GM21390 (cell line): ENCODE measurements at regions not wholly inside any gene's neighbourhood (a gene's known extent, or its start where the extent isn't known, plus 50 kb on each side); places are given as distances from the start of the nearest gene placed in this dataset.
"Not testable (repeated sequence)": the region's sequence is repeated elsewhere in the genome, so short reads cannot be mapped to it uniquely, and the experiment has no call there.

Source experiments
- ATAC-seq: cut with Tn5 transposase; IDR thresholded peaks from one replicate; pipeline ENCODE4 v1.9.1; 2021; ENCODE audit not compliant: unreplicated experiment

DNA sequence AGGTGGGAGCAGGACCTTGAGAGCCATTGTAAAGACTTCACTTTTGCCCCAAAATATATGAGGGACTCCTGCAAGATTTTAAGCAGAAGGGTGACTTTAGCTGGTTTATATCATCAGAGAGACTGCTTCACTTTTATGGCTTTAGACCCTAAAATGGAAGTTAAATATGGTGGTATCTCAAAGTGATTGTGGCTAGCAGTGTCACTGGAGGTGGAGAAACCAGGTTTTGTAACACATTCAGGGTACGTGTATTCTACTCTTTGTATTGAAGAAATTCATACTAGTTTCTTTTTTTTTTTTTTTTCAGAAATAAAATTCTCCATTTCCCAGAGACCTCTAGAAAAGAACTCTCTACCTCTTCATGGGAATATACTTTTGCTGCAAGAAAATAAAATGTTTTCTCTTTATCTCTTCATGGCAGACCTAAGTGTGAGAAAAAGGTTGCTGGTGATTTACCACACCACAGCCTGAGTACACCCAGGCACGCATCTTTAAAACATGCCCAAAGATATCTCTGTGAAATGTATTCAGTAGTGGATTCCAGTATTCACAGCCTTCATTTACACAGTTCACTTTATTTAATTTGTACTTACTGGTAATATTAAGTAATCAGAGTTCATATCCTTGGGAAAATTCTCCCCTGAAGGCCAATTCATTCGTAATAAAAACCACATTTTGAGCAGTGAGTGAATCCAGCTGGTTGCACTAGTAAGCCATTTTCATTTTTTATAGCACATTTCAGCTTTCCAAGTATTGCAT is 74.3 kb upstream of the GUCY1A1 start:
- no peak for ATAC-seq

- ATAC-seq, result no peak
Observed at GRCh38 chr4:155591738-155592143, 74.9 kb upstream of the GUCY1A1 start.

DNA sequence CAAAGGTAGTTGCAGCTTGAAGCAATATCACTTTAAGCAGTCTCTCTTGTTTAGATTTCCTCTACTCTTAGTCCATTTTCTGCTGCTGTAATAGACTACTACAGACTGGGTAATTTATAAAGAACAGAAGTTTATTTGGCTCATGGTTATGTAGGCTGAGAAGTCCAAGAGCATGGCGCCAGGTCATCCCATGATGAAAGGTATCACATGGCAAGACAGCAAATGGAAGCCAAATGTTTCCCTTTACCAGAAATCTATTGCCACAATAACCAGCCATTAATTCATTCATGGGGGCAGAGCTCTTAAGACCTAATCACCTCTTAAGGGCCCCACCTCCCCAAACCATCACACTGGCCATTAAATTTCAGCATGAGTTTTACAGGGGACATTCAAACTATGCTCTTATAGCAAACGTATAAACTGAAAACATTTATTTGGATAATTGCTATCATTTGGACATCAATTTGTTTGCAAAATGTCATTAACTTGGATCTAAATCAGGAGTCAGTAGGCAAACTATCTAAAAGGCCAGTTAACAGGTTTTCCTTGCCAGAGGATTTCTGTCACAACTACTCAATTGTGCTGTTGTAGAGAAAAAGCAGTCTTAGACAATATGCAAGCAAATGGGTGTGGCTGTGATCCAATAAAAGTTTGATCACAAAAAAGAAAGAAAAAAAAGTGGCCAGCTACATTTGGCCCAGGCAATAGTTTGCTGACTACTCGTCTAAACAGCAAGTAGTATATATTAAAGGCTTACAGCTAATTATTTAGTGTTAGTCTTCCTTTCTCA is 75.7 kb upstream of the GUCY1A1 start:
- no peak for ATAC-seq

DNA sequence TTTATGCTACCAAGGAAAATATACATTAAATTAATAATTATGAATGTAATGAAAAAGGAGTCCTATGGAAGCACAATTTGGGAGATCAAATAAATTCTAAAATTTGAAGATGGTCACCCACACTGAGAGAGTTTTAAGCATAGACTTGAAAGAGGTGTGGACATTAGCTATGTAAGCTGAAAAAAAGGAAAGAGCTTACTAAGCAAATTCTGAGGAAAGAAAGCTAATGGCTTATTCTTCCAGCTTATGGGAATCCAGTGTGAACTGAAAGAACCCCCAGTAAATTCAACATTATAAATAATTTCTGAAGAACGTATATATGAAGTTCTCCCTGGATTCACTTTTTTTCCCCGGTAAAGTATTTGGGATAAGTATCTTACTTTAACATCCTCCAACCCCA is 78.2 kb upstream of the GUCY1A1 start:
- no peak for ATAC-seq

- ATAC-seq, result no peak
Observed at GRCh38 chr4:155587766-155588165, 78.9 kb upstream of the GUCY1A1 start.

DNA sequence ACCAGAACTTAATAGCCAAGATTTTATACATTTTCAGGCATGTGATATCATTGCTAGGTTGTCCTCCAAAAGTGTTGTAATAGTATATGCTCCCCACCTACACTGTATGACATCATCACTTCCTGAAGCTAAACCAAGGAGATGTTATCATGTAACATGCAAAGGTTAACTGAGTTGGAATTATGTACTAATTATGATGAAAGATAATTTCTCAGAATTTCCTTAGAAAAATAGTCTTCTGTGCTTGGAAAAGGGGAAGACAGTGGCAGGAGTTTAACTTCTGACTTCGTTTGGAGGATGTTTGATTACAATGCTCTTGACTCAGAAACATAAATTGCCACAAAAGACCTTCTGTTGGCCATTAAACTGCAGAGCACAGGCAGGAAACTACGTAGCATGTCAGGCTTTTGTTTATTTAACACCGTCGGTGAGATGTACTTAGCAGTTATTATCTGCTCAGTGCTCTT is 83.6 kb upstream of the GUCY1A1 start:
- no peak for ATAC-seq

DNA sequence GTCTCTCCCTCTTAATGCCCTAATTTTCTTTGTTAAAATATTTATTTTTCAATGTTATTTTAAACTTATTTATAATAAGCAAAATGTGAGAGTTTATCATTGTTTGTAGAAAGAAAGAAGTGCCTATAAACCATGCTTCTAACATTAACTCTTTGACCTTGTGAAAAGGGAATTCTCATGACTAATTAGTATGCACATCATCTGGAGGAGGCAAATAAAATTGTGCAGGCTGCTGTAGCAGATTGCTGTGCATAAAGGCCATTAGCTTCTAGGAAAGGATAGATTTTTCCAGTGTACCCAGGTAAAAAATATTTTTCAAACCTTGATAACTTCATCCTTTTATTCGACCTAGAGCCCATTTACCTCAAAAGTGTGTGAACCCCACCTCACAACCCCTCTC is 84.6 kb upstream of the GUCY1A1 start:
- no peak for ATAC-seq

DNA sequence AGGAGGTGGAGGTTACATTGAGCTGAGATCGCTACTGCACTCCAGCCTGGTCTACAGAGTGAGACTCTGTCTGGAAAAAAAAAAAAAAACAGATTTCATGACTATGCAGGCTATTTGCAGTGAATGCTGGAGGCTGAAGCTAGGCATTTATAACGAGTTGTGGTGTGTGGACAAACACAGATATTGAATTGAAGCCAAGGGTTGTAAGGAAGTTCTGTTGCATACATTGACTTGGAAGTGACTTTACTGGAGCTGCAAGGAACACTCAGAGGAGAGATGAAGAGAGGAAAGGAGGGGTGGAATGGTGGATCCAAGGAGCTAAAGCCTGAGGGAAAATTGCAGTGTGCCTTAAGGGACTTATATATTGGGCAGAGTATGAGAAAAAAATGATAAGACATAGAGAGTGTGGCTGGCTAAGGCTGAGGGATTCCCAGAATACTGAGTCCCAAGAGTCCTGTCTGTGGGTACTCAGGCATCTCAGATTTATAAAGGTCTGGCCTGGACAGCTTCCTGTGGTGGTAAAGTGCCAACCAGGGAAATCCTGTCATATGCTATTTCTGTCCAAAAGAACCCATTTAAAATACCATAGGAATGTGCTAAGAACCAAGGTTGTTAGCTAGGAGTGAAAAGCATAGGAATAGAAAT is 87.8 kb upstream of the GUCY1A1 start:
- no peak for ATAC-seq

- ATAC-seq, result no peak
Observed at GRCh38 chr4:155578219-155578618, 88.4 kb upstream of the GUCY1A1 start.

DNA sequence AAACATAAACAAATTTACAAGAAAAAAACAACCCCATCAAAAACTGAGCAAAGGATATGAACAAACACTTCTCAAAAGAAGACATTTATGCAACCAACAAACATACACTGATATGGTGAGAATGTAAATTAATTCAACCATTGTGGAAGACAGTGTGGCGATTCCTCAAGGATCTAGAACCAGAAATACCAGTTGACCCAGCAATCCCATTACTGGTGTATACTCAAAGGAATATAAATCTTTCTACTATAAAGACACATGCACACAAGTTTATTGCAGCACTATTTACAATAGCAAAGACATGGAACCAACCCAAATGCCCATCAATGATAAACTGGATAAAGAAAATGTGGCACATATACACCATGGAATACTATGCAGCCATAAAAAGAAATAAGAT is 92.3 kb upstream of the GUCY1A1 start:
- not testable (repeated sequence) for ATAC-seq

GRCh38 chr4:155573126-155573525 is 93.5 kb upstream of the GUCY1A1 start:
- no peak for ATAC-seq

- ATAC-seq, result no peak
Observed at GRCh38 chr4:155572106-155572703, 94.4 kb upstream of the GUCY1A1 start.

GRCh38 chr4:155571184-155571944 is 95.3 kb upstream of the GUCY1A1 start:
- ATAC-seq, result no peak

DNA sequence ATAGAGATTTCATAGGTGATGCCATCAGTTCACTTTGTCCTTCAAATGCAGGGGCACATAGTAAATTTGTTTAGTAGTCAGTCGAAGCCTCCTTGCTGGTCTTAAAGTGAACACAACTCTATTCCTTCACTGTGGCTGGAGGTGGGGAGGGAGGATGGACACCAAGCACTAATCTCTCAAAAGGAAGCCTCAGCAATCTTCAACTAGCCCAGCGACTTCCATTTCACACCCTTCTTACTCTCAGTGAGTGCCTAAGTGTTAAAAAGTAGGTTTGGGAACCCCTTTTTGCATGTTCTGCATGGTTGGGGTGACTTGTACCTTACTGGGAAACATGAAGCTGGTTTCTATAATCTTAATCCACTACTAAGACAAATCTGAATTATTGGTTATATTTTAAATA is 96.0 kb upstream of the GUCY1A1 start:
- no peak for ATAC-seq

GRCh38 chr4:155569960-155570515 is 96.6 kb upstream of the GUCY1A1 start:
- no peak for ATAC-seq

GRCh38 chr4:155569471-155569870 is 97.2 kb upstream of the GUCY1A1 start:
- ATAC-seq, result no peak

DNA sequence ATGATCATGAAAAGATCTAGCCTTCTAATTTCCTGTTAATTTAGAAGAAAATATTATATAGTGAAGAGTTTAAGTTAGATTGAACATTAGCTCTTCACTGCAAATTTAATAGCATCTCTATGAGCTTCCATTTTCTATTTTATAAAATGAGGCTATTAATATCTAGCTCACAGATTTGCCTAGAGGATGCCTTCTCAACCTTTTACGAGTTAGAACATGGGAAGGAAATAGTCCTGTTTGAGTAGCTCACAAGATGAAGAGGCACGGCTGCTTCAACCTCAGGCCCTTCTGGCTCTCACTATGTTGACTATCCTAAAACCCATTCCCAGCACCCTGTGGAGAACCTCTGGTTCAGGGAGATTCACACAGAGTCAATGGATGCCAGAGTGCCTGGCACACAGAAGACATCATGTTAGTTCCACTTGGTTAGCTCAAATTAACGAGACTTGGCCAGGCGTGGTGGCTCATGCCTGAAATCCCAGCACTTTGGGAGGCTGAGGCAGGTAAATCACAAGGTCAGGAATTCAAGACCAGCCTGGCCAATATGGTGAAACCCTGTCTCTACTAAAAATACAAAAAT is 97.9 kb upstream of the GUCY1A1 start:
- no peak for ATAC-seq

GRCh38 chr4:155566354-155566753 is 100.3 kb upstream of the GUCY1A1 start:
- ATAC-seq, result no peak

DNA sequence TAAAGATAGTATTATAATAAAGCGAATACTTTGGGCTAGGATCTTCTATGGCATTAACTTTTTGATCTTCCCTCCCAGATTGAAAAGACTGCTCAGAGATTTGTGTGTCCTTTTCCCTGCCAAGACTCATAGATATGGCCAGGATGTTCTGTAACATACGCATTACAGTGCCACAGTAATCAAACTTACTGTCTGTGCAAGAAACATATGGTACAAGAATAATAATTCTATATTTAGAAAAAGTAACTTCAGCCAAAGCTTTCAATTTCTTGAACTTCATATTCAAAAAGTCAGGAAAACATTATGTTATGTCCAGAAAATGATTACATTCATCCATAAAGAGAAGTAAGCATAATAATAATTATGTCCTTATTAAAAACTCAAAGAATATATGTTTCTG is 100.9 kb upstream of the GUCY1A1 start:
- ATAC-seq, result no peak

- no peak for ATAC-seq
Observed at GRCh38 chr4:155565330-155565729, 101.3 kb upstream of the GUCY1A1 start.
